ENCODE measurements at regions not wholly inside any gene's neighbourhood (a gene's known extent, or its start where the extent isn't known, plus 50 kb on each side); places are given as distances from the start of the nearest gene placed in this dataset.

DNA sequence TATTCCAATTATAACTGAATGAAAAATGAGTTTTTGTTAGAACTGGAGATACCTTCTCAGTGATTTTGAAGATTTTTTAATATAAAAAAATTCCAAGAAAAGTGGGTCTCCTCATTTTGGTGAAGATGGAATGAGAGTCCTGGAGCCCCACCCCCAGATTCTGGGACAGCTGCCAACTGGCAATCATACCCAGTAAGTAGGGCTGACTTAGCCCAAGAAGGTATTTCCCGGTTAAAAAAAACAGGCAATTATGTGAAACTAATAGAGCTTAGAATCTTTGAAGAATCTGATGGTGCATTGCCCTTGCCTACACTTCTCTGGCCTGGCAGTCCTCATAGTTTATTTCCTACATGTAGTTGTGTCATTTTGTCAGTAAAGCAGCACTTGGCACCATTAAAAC is 52.8 kb upstream of the VWDE start:
- no peak for DNase-seq (ENCODE audit: low read depth)

DNA sequence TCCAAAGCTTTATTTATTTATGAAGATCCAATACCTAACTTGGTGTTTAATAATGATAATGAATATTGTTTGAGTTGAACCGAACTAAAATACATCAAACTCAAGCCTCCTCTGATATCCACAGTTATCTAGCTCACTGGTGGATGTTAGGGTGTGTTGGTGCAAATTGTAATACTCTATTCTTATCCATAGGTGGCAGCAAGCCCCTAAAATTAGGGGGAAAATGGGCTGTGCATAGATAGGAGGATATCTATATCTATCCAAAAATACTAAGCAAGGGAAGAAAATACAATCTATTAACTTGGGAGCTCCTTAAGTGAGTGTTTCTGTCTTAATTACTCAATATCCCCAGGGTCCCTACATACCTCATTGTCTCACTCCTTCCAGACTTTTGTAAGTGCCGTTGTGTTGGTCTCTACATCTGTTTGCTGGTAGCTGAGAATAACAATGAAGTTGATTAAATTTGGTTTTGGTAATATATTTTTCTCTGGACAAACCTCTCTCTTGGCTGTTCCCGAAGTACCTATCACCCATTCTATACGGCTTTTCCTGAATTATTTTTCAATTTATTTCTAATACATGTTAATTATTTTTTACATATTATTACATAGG is 55.0 kb upstream of the VWDE start:
- no peak for DNase-seq (ENCODE audit: low read depth)

DNA sequence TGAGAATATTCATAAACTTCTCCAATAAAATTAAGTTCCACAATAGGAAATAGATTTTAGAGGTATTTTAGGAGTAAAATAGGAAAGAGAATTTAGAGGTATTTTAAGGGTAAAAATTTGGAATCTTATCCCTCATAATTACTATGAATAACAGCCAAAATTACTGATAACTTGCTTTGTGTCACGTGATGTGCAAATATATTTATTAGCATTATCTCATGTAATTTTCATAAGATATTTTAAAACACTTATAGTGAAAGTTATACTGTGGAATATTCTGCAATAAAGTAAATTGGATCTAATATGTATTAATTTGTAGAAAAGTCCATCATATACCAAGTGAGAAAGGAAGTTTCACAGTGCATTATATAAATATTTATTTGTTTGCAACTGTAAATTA is 64.2 kb upstream of the VWDE start:
- DNase-seq (ENCODE audit: low read depth): no peak

DNA sequence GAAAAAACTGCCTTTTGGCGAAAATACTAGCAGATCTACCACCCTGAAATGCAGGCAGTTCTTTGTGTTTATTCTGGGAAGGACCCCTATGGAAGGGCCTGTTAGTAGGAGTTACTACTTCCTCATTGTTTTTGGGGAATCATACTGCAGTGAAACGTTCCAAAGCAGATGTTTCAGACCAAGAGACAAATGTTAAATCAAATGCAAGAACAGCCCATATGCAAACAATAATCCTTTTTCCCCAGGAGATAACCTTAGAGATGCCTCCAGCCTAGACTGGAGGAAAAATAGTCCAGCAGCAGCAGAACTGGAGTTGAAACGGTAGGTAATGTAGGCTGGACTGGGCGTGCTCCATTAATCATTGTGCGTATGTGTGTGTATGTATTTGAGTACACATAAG is 65.9 kb upstream of the VWDE start:
- DNase-seq (ENCODE audit: low read depth): no peak

DNA sequence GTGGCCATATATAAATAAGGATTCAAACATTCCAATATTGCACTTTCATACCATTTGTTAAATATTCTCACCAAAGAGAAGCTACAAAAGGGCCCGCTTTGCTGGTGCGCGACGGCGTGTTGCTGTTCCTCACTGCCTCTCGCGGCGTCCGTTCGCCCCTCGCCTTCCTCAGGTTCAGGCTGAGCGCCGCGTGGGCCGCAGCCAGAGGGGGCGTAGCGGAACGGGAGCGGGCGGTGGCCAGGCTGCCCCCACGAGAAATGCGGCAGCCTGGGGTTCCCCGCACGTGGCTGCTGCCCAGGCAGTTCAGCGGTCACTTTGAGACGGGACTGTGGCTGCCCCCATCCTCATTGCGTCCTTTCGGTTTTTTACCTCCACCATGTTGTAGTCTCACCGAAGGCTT is 67.3 kb upstream of the VWDE start:
- DNase-seq (ENCODE audit: low read depth): no peak

DNA sequence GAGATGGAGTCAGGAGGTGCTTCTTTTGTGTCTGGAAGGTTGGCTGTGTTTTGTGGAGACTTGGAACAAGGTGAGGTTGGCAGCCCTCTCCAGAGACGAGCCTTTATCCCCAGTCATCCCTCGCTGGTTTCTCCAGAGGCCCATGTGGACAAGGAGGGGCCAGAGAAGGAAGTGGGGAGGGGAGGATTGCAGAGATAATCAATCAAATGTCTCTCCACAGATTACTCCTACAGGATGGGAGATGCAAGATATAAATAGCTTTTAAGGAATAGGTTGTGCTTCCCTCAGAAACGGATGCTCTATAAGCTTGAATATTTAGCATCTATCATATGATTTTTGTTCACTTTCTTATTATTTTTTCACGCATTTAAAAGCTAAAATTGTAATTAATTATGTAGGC is 70.4 kb upstream of the VWDE start:
- DNase-seq (ENCODE audit: low read depth): no peak

DNA sequence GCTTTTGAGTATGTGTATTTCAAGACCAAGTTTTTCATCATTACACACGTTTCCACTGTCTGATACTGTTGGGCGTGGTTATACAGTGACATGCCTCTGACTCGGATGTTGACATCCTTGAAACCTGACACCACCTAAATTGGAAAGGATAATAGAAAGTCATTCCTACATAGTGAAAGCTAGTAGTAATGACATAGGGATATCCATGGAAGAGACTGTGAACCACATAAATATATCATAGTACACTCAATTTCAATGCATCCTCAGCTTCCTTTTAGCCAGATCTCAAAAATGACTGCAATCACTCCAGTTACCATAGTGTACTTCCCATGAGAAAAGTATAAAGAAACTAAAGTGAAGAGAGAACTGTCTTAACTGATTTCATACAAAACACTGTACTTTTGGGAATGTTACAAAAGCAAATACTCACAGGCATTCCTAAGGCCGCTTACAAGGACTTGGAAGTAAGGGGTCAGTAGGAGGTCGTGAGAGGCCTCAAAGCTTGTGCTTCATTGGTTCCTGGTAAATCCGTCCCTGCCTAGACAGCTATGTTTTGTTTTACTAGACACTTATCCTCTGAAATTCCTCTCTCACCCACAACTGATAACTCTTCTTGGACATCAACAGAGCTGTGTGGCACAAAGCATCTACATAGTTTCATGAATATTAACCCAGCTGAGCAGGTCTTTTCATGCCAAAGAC is 71.8 kb upstream of the VWDE start:
- DNase-seq (ENCODE audit: low read depth): peak; percentile 24

DNA sequence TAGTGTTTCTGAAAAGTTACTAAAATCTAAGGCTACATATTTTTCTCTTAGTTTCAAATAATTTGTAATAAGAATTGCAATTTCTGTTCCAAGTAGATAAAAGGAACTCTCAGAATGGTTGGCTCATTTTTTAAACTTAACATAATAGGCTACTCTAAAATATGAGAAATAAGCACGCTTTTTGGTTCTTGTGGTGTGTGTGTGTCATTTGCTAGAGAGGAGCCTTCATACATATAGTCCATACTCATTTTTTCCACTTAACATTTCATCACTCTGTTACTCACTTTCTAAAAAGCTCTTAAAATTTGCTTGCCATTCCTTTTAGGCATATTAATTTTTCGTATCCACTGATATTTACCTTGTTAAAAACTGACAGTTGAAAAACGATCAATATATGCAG is 74.0 kb upstream of the VWDE start:
- no peak for DNase-seq (ENCODE audit: low read depth)

DNA sequence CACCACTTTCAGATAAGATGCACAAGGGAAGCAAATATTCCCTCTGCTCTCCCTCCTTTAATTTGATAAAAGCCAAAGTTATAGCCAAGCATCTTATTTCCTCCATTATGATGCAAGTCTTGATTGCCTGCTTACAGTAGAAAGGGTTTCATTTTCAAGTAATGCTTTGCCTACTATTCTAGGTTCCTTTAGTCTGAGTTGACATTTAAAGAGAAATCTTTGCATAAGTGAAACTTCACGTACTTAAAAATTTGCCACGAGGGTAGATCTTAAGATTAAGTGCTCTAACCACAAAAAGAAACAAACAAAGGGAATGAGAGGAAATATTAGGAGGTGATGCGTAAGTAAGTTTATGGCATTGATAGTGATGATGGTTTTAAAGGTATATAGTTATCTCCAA is 78.1 kb upstream of the VWDE start:
- no peak for DNase-seq (ENCODE audit: low read depth)

DNA sequence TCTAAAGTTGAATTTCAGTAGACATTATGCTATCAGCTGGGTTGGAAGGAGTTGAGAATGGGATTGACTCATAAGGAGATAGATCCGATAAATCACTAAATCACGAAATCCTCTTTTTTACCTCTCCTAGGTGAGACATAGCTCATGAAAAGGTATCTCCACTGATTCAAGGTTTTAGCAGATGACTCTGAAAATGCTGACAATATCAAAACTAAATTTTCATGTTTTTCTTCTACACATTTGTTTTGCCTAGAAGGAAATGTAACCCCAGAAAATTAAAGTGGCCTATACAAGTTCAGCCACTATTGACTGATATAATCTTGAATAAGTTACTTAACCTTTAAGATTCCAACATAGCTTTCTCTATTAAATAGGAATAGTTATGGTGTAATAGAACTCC is 82.2 kb upstream of the VWDE start:
- DNase-seq (ENCODE audit: low read depth): no peak

DNA sequence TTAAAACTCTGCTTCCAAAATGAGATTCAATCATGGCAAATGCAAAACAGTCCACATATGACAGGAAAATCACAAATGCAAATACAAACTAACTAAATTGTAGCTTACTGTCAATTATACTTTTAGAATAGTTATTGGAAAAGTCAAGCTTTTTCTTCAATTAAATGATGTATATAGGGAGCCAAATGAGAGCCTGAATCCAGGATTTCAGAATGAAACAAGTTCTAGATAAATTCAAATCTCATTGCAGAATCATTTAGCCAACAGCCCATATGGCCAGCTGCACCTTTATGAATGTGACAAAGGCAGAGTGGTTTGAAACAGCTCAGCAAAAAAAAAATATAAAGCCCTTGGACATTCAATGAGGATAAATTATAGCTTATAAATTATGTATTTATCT is 82.2 kb upstream of the SCIN start:
- DNase-seq (ENCODE audit: low read depth): no peak

DNA sequence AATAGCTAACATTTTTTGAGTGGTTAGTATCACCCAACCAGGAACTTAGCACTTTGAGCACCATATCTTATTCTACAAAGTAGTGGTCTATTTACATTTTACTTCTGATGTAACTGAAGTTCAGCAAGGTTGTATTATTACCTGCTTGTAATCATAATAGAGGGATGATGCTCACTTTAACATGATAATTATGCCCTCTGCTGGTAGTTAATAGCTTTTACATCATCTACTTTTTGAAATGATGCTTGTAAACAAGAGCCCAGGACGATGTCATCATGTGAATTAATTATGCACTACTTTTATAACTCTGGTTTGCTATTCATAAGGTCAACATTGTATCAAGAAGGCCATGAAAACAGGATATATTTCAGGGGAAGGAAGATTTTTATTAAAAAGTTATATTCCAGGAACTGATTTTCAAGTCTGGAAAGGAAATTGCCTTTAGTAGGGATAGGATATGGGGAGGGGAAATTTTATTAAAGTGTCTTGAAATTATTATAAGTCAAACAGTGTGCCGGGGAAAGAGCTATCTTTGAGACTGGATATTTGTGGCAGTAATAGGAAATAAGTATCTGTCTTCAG is 80.3 kb upstream of the SCIN start:
- DNase-seq (ENCODE audit: low read depth): no peak

DNA sequence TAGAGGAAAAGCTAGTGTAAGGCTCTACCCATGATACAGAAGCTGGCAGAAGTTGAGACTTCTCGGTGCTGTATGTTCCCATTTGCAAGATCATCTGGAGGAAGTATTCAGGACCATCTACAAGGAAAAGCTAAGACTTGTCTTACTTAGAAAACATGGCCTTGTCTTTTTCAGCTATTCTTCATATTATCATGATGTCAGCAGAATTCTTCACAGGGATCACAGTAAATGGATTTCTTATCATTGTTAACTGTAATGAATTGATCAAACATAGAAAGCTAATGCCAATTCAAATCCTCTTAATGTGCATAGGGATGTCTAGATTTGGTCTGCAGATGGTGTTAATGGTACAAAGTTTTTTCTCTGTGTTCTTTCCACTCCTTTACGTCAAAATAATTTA is 79.6 kb upstream of the SCIN start:
- no peak for DNase-seq (ENCODE audit: low read depth)

DNA sequence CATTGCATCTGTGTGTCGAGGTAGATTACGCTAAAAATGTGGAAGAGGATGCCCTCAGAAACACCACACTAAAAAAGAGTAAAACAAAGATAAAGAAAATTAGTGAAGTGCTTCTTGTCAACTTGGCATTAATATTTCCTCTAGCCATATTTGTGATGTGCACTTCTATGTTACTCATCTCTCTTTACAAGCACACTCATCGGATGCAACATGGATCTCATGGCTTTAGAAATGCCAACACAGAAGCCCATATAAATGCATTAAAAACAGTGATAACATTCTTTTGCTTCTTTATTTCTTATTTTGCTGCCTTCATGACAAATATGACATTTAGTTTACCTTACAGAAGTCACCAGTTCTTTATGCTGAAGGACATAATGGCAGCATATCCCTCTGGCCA is 79.0 kb upstream of the SCIN start:
- no peak for DNase-seq (ENCODE audit: low read depth)

DNA sequence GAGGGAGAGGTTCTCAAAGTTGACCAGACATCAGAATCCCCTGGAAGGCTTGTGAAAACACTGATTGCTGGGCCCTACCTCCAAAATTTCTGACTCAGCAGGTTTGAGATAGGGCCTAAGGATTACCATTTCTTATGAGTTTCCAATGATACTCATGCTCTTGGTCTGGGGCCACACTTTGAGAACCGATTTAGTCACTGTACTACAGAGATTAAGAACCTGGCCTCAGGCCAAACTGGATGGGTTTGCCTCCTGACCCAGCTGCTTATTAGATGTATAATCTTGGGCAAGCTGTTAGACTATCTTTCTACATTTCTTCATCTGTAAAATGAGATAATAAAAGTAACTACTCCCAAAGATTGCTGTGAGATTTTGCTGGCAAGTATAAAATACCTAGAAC is 77.1 kb upstream of the SCIN start:
- peak; percentile 19 for DNase-seq (ENCODE audit: low read depth)

DNA sequence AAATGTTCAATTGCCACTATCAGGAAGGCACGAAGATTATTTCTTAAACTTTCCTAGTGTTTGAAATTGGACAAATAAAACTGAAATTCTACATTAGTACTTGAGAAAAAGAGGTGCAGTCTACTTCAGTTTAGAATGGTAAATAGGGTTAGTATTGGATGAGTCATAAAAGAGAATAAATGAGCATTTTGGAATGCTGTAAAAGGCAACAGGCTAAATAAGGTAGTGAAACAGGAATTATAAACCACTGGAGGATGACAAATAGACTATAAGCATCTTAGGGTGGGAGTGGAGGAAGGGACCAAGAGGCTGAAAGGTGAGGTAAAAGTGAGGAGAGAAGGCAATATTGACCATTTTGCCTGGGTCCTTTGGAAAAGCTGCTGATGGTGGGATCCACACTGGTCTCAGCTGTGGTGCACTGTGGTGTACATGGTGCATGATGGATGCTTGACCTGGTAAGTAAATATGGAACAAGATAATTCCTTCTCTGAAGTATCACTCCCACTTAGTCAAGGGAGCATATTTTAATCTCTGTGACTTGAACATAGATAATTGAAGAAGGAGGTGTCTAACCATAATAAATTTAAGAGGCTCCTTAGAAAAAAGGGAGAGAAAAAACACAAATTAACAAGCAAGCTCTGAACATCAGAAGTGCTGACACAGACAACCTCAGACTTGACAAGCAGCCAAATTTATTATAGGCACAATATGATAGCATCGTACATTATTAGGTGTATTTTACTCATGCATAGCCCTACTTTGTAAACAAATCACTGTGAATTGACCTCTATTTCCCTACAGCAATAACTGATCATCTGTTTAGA is 76.4 kb upstream of the SCIN start:
- no peak for DNase-seq (ENCODE audit: low read depth)

DNA sequence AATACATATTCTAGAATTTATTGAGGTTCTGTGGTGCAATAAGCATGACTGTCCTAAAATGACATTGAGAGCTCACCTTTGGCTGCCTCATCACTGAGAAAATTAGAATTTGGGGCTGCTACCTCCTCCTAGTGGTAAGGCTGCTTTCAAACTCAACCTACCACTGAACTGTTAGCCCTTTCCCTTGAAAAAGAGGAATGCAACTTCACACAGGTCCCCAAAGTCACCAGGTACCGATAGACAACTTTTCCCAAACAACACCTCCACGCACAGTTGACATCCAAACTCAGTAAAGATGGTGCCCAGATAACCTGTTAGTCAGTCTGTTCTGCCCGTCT is 75.9 kb upstream of the SCIN start:
- DNase-seq (ENCODE audit: low read depth): no peak

DNA sequence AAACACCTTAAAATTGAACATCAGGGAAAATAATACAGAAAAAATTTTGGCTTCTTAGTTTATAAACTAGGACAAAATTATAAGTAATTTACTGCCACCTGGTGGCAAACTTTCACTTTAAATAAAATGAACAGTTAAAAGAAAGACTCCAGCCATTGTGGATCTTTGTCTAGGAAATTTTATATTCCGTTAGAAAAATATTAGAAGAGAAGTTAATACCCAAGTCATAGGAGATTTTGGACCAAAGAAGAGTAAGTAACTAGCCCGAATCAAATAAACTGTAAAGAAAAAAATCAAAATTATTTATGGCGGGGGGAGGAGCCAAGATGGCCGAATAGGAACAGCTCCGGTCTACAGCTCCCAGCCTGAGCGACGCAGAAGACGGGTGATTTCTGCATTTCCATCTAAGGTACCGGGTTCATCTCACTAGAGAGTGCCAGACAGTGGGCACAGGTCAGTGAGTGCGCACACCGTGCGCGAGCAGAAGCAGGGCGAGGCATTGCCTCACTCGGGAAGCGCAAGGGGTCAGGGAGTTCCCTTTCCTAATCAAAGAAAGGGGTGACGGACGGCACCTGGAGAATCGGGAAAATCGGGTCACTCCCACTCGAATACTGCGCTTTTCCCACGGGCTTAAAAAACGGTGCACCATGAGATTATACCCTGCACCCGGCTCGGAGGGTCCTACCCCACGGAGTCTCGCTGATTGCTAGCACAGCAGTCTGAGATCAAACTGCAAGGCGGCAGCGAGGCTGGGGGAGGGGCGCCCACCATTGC is 73.4 kb upstream of the SCIN start:
- peak; percentile 22 for DNase-seq (ENCODE audit: low read depth)

DNA sequence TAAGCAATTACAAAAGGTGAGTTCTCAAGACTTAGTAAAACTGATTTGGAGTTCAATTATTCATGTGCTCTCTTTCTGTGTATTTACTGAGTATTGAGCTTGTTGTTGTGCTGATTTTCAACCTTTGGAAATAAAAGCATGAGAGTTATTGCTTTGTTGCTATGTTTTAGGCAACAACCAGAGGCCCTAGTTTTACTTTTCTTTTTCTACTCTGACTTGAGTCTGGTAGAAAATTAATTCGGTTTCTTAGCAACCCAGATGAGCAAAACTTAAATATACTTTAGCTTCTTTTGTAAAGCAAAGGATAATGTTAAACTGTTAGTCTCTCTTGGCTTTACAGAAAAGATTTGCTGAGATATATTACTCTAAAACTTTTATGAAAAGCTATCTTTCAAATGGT is 66.4 kb upstream of the SCIN start:
- DNase-seq (ENCODE audit: low read depth): no peak

DNA sequence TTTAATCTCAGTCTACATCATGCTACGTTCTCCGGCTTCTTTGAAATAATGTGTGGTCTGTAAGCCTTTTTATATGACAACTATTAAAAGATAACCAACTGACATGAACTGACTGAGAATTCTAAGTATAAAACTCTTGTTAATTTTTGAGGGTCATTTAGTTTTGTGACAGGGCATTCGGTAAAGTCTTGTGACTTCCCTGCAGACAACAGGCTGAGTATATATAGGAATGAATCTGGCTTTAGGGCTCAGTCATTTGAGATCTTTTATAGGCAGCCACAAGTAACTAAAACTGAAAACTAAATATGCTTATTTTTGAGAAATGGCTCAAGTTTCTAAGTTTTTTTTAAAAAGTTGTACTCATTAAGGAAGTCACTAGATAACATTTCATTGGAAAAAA is 62.5 kb upstream of the SCIN start:
- DNase-seq (ENCODE audit: low read depth): no peak

DNA sequence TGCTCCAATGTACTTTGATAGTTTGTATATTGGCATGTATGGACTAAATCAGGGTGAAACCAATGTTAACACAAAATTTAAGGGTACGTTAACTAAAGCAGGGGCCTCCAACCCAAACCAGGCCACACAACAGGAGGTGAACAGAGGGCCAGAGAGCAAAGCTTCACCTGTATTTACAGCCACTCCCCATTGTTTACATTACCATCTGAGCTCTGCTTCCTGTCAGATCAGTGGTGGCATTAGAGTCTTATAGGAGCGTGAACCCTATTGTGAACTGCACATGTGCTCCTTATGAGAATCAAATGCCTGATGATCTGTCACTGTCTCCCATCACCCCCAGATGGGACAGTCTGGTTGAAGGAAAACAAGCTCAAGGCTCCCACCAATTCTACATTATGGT is 62.0 kb upstream of the SCIN start:
- no peak for DNase-seq (ENCODE audit: low read depth)

DNA sequence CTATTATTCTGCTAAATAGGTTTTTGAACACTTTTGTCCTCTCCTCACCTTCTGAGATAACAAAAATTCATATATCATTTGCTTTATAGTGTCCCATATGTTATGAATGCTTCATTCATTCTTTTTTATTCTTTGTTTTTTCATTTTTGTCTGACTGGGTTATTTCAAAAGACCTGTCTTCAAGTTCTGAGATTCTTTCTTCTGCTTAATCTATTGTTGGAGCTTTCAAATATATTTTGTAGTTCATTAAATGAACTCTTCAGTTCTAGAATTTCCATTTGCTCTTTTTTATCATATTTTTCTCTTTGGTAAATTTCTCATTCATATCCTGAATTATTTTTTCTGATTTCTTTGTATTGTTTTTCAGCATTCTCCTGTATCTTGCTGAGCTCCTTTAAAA is 53.1 kb upstream of the SCIN start:
- DNase-seq (ENCODE audit: low read depth): no peak

All from HS-27A (cell line).